CD4-positive, alpha-beta memory T cell (primary cell): ENCODE measurements at regions not wholly inside any gene's neighbourhood (a gene's known extent, or its start where the extent isn't known, plus 50 kb on each side); places are given as distances from the start of the nearest gene placed in this dataset.

ENCODE experiments used
- CTCF ChIA-PET: fragments of 350-600 bp; sonication (Branson Sonifier 250); formaldehyde crosslinking; loops from one replicate; lab custom pipeline; 2021; ENCODE audit warnings: inconsistent platforms; ENCODE audit not compliant: partially characterized antibody; lab: Charles Lee
- POLR2A ChIA-PET: fragments of 350-600 bp; sonication (Branson Sonifier 250); formaldehyde crosslinking; loops from one replicate; lab custom pipeline; 2021; ENCODE audit not compliant: partially characterized antibody; lab: Charles Lee
- DNase-seq, 5 donors: peaks; one replicate each; pipeline versions ENCODE4 v3.0.0 to v3.0.0-alpha.2; 2020 to 2022; ENCODE audit warnings: mixed read lengths in 1 of 5
- H3K27ac ChIP-seq: one replicate; pipeline ENCODE4 v1.7.0; 2013; ENCODE audit warnings: low read depth, low read length
- H3K27me3 ChIP-seq: 2 replicates; pipeline ENCODE4 v1.7.0; 2013; ENCODE audit warnings: mild to moderate bottlenecking, low read length, moderate library complexity; ENCODE audit not compliant: insufficient read depth
- H3K36me3 ChIP-seq: 2 replicates; pipeline ENCODE4 v1.7.0; 2013; ENCODE audit warnings: mild to moderate bottlenecking, low read length, moderate library complexity; ENCODE audit not compliant: insufficient read depth
- H3K4me1 ChIP-seq: 2 replicates; pipeline ENCODE4 v1.7.0; 2013; ENCODE audit warnings: mild to moderate bottlenecking, low read length, moderate library complexity; ENCODE audit not compliant: insufficient read depth
- H3K4me3 ChIP-seq, 2 donors: one replicate each; pipeline ENCODE4 v1.7.0; 2013; ENCODE audit warnings: low read length in 2 of 2, mild to moderate bottlenecking in 1 of 2
- H3K9me3 ChIP-seq, 2 donors: one replicate each; pipeline ENCODE4 v1.7.0; 2013; ENCODE audit warnings: low read length in 2 of 2, control low read depth in 1 of 2; ENCODE audit not compliant: control insufficient read depth in 1 of 2
- H3K27ac Mint-ChIP-seq, 7 donors: one replicate each; pipeline ENCODE4 v1.8.0; 2020 to 2021; ENCODE audit warnings: mixed read lengths in 7 of 7, mild to moderate bottlenecking in 6 of 7, inconsistent platforms in 3 of 7, moderate library complexity in 3 of 7
- H3K27me3 Mint-ChIP-seq, 2 donors: one replicate each; pipeline ENCODE4 v1.8.0; 2020 to 2021; ENCODE audit warnings: mixed read lengths in 2 of 2
- H3K36me3 Mint-ChIP-seq, 2 donors: one replicate each; pipeline ENCODE4 v1.8.0; 2020 to 2021; ENCODE audit warnings: mixed read lengths in 2 of 2, inconsistent platforms in 1 of 2, mild to moderate bottlenecking in 1 of 2
- H3K4me1 Mint-ChIP-seq, 4 donors: one replicate each; pipeline ENCODE4 v1.8.0; 2020 to 2021; ENCODE audit warnings: mixed read lengths in 4 of 4, mild to moderate bottlenecking in 1 of 4
- H3K4me3 Mint-ChIP-seq, 8 donors: one replicate each; pipeline ENCODE4 v1.8.0; 2020 to 2021; ENCODE audit warnings: mixed read lengths in 8 of 8, mild to moderate bottlenecking in 7 of 8, moderate library complexity in 6 of 8, inconsistent platforms in 3 of 8
- H3K9me3 Mint-ChIP-seq, 8 donors: one replicate each; pipeline ENCODE4 v1.8.0; 2020 to 2021; ENCODE audit warnings: mixed read lengths in 8 of 8, mild to moderate bottlenecking in 5 of 8, inconsistent platforms in 3 of 8, moderate library complexity in 1 of 8
- intact Hi-C: fragments of 100-400 bp; cut with micrococcal nuclease; formaldehyde crosslinking; loops from one replicate; pipeline ENCODE4 v1.15.1; 2023

DNA sequence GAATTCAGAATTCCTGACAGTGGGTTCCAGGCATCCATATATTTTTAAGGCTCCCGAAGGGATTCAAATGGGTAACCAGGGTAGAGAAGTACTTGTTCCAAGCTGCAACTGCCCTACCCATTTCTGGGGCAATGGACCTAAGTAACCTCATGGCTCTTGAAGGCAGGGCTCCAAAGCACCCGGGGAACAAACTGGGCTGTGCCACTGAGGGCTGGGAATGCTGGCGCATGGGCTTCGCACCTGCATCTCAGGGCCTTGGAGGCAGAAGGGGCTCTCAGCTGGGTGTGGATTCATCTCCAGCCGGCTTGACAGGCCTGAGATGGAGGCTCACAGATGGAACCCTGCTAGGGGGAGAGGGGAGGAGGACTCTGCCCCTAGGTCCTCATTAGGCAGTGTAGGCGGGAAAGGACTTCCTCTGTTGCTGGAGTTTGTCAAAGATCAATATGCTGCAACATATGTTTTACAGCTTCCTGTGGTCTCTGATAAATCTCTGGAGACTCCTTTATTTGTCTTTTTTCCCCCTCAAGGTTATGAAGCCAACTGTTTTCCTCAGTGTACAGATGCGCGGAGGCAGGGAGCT lies 232.3 kb upstream of the NLRP1 start:
- no peak overlapping the region for H3K27ac Mint-ChIP-seq
- H3K9me3 Mint-ChIP-seq = peaks cover 0 to 19% (median 12%) of the 10 kb centered on the region in 8 donors
- H3K4me1 Mint-ChIP-seq = no peaks in the 10 kb centered on the region
- no peak overlapping the region for H3K4me3 Mint-ChIP-seq
- H3K4me1 ChIP-seq = no peaks in the 10 kb centered on the region
- CTCF ChIA-PET = no interaction called here
- peaks cover 8% of the 10 kb centered on the region for H3K27me3 ChIP-seq
- no peak overlapping the region for H3K4me3 ChIP-seq
- H3K36me3 Mint-ChIP-seq = peaks cover 0 to 6% of the 10 kb centered on the region in 2 donors
- POLR2A ChIA-PET = no interaction called here
- H3K27ac ChIP-seq = no peak overlapping the region
- DNase-seq = no peak
- intact Hi-C loops = no loop called here
- H3K9me3 ChIP-seq = no peaks in the 10 kb centered on the region
- H3K27me3 Mint-ChIP-seq = peaks cover 13 to 39% of the 10 kb centered on the region in 2 donors
- H3K36me3 ChIP-seq = no peaks in the 10 kb centered on the region

DNA sequence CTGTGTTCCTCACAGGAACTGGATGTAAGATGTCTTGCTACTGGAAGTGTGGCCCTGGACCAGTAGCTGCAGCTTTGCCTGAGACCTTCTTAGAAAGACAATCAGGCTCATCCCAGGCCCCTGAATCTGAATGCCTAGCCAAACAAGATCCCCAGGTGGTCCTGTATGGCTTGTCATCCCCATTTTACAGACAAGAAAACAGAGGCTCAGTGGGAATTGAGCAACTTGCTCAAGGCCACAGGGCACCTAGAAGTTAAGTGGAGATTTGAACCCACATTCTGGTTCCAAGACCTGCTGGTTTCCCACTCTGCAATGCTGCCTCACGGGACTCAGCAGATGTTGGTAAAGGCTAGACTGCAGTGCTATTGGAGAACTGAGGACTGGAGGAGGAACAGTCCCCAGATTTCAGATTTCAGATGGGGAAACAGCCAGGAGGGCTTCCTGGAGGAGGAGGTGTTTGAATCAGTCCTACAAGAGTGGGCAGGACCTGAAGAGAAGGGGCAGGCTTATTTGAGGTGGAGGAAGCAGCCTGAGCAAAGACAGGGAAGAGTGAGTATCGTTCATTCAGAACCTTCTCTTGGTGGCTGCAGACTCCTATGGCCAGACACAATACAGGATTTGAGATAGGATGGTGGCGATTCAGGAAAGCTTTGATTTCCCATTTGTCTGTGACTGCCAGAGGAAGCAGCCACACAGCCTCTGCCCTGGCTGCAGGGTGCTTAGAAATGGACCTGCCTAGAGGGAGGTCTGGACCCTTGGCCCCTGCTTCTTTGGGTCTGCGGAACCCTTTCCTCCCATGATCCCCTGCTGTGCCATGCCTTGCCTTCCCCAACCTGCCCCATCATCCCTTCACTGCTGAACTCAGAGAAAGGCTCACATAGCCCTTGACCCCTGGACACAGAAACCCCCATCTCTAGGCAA lies 233.4 kb upstream of the NLRP1 start:
- intact Hi-C loops = no loop called here
- Mint-ChIP-seq H3K27me3 (peaks cover 13 to 38% of the 10 kb centered on the region in 2 donors), H3K4me3 (no peak overlapping the region)

DNA sequence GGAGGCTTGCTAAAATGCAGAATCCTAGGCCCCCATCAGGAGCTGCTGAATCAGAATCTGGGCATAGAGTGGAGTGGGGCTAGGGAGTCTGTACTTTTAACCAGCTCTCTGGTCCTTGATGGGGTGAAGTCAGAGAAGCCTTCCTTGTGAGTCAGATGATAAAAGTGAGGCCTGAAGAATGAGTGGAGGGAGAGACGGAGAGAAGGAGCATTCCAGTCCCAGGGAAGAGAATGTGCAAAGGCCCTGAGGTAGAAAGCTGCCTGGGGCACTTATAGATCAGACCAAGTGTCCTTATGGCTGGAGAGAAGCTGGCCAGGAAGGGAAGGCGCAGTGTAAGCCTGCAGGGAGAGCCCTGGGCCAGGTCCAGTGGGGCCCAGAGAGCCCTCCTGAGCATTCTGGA lies 235.1 kb upstream of the NLRP1 start:
- H3K4me1 ChIP-seq = no peaks in the 10 kb centered on the region
- Mint-ChIP-seq H3K36me3 (no peaks in the 10 kb centered on the region), H3K4me3 (no peak overlapping the region), H3K27ac (no peak overlapping the region), H3K9me3 (no peaks in the 10 kb centered on the region), H3K4me1 (no peaks in the 10 kb centered on the region), H3K27me3 (peaks cover 10 to 38% of the 10 kb centered on the region in 2 donors)
- intact Hi-C loops = no loop called here
- H3K4me3 ChIP-seq = no peak overlapping the region
- peaks cover 8% of the 10 kb centered on the region for H3K27me3 ChIP-seq
- no peaks in the 10 kb centered on the region for H3K9me3 ChIP-seq
- ChIA-PET CTCF (no interaction called here), POLR2A (no interaction called here)
- no peaks in the 10 kb centered on the region for H3K36me3 ChIP-seq
- H3K27ac ChIP-seq = no peak overlapping the region
- no peak for DNase-seq

More for the DNA sequence above, 233.4 kb upstream of the NLRP1 start:
- ChIA-PET POLR2A (no interaction called here), CTCF (no interaction called here)
- peaks cover 8% of the 10 kb centered on the region for H3K27me3 ChIP-seq
- Mint-ChIP-seq H3K27ac (no peak overlapping the region), H3K9me3 (peaks cover 0 to 8% (median 4%) of the 10 kb centered on the region in 8 donors), H3K36me3 (peaks cover 0 to 4% of the 10 kb centered on the region in 2 donors), H3K4me1 (no peaks in the 10 kb centered on the region)
- no peak overlapping the region for H3K4me3 ChIP-seq
- DNase-seq = no peak
- no peak overlapping the region for H3K27ac ChIP-seq
- H3K4me1 ChIP-seq = no peaks in the 10 kb centered on the region
- no peaks in the 10 kb centered on the region for H3K9me3 ChIP-seq
- H3K36me3 ChIP-seq = no peaks in the 10 kb centered on the region

DNA sequence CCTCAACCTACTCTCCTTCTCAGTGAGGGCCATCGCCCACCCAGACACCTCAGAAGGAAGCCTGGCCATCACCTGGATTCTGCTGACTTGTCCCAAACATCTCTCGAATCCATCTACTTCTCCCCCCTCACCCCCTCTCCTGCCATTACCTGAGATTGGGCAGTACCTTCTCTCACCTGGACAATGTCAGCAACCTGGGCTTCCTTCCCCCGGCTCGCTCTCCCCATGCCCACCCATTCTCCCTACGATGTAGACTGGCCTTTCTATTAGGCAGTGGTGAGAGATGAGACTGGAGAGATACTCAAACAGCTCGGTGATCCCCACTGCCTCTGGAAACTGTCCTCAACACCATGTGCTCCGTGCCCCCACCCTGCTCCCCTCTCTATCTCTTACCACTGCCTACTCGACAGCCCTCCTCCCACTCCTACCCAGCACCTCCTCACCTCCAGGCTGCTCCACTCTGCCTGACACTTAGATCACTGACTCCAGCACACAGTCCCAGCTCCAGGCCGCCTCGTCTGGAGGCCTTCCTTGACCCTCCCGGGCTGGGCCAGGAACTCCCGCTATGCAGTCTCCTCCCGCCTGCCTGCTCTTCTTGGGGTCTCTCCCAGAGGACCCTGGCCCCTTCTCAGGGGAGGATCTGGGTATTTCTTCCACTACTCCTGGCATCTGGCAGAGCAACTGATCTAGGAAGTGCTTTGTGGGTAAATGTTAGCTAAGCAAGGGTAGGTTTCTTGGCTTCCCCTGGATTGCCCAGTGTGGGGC lies 235.8 kb upstream of the NLRP1 start:
- Histone ChIP-seq H3K4me1 (no peaks in the 10 kb centered on the region), H3K27ac (no peak overlapping the region), H3K9me3 (no peaks in the 10 kb centered on the region), H3K36me3 (no peaks in the 10 kb centered on the region), H3K4me3 (no peak overlapping the region), H3K27me3 (peaks cover 8% of the 10 kb centered on the region)
- CTCF ChIA-PET = no interaction called here
- Mint-ChIP-seq H3K27ac (no peak overlapping the region), H3K36me3 (no peaks in the 10 kb centered on the region), H3K27me3 (peaks cover 10 to 43% of the 10 kb centered on the region in 2 donors), H3K4me1 (no peaks in the 10 kb centered on the region), H3K4me3 (no peak overlapping the region), H3K9me3 (no peaks in the 10 kb centered on the region)
- DNase-seq = no peak
- intact Hi-C loops = no loop called here
- POLR2A ChIA-PET = no interaction called here

DNA sequence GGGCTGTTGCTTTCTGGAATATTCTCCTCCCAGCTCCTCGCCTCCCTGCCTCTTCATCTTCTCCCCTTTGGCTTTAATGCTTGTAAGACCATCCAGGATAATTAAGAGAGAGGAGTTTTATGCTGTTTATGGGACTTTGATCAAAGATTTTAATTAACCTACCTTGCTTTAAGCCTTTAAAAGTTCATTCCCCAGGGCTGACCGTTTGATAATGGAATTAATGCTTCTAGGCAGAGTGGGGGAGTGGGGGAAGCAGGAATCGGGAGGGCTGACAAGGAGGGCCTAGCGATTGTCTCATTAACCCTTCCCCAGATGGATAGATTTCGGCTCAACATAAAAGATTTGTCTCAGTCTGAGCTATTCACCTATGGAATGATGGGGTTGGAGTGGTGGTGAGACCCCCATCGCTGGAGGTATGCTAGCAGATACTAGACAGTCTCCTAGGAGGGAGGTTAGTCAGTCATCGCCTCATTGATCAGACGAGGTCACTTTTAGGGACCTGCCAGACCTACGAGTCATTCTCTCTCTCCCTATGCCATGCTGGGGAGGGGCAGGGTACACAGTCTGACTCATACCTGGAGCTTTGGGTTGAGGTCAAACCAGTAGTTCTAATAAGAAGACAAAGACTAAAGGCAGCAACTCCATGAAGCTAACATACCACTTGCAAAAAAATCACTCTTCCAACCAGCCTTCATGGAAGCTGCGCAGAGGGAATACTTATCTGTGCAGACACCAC lies 236.6 kb upstream of the NLRP1 start:
- no peak for DNase-seq
- Histone ChIP-seq H3K4me1 (no peaks in the 10 kb centered on the region), H3K4me3 (no peak overlapping the region), H3K27ac (no peak overlapping the region), H3K36me3 (no peaks in the 10 kb centered on the region), H3K27me3 (peaks cover 8% of the 10 kb centered on the region), H3K9me3 (no peaks in the 10 kb centered on the region)
- Mint-ChIP-seq H3K27ac (no peak overlapping the region), H3K4me3 (no peak overlapping the region), H3K4me1 (no peaks in the 10 kb centered on the region), H3K9me3 (no peaks in the 10 kb centered on the region), H3K27me3 (peaks cover 14 to 41% of the 10 kb centered on the region in 2 donors), H3K36me3 (no peaks in the 10 kb centered on the region)
- intact Hi-C loops = no loop called here
- POLR2A ChIA-PET = no interaction called here
- CTCF ChIA-PET = no interaction called here

GRCh38 chr17:5821803-5822202 lies 237.5 kb upstream of the NLRP1 start:
- Histone ChIP-seq H3K4me1 (no peaks in the 10 kb centered on the region), H3K4me3 (no peak overlapping the region), H3K27me3 (peaks cover 4% of the 10 kb centered on the region), H3K9me3 (no peaks in the 10 kb centered on the region), H3K36me3 (no peaks in the 10 kb centered on the region), H3K27ac (no peak overlapping the region)
- DNase-seq = no peak
- Mint-ChIP-seq H3K4me3 (no peak overlapping the region), H3K27me3 (peaks cover 14 to 37% of the 10 kb centered on the region in 2 donors), H3K4me1 (no peaks in the 10 kb centered on the region), H3K9me3 (peaks cover 0 to 1% (median 0%) of the 10 kb centered on the region in 8 donors), H3K36me3 (no peaks in the 10 kb centered on the region), H3K27ac (no peak overlapping the region)
- ChIA-PET CTCF (no interaction called here), POLR2A (no interaction called here)
- intact Hi-C loops = no loop called here
